ENCODE measurements at regions not wholly inside any gene's neighbourhood (a gene's known extent, or its start where the extent isn't known, plus 50 kb on each side); places are given as distances from the start of the nearest gene placed in this dataset.

DNA sequence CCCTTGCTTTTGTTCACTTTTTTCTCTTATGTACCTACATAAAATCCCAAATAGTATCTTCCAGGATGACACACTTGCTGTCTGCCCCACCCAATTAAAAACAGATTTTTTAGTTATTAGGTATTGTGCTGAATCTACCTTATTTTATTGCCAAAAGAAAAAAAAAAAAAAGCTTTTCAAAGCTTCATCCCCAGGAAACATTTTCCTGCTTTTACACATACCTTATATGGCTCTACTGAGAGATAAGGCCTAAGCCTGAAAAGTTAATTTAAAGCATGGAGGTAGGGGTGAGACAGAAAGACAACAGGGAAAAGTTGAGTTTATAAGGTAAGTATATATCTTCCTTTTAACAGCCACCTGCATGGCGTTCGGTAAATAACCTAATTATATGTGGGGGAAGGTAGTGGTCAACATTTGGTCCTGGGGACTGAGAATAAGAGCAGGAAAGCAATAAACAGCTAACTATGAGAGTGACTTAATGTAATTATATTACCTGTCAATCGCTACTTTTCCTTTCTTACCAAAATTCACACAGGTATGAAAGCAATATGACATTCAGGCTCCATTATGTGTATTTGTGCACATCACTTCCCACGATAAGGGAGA is 54.6 kb upstream of the BOLA1 start:
- no peak for TF ChIP-seq CTCF (IDR thresholded peaks at IDR 0.05; ENCODE audit: low read depth, low read length, poor library complexity, severe bottlenecking)
- no peak for TF ChIP-seq EZH2phosphoT487 (IDR thresholded peaks at IDR 0.05; ENCODE audit: borderline replicate concordance, low read length)

All from DOHH2 (cell line).